Panc1 (cell line): ENCODE measurements at regions not wholly inside any gene's neighbourhood (a gene's known extent, or its start where the extent isn't known, plus 50 kb on each side); places are given as distances from the start of the nearest gene placed in this dataset.

Experiments
- ATAC-seq: fragments of 200-7000 bp; cut with Tn5 transposase; 2 replicates; pipeline ENCODE4 v1.9.1; 2020; ENCODE audit warnings: mild to moderate bottlenecking, moderate library complexity
- BruUV-seq: library from RNA; stranded (reverse); fragments of 400-500 nt; replicated peaks from 2 replicates; lab custom pipeline; 2021; lab: Mats Ljungman, UMichigan
- CTCF ChIA-PET: fragments of 300-600 bp; sonication (Branson Sonifier 250); formaldehyde crosslinking; loops from one replicate; lab custom pipeline; 2022; ENCODE audit warnings: antibody characterized with exemption; lab: Charles Lee
- POLR2A ChIA-PET: fragments of 300-600 bp; sonication (Branson Sonifier 250); formaldehyde crosslinking; loops from one replicate; lab custom pipeline; 2022; ENCODE audit warnings: antibody characterized with exemption; lab: Charles Lee
- DNase-seq: peaks from one replicate; pipeline ENCODE4 v3.0.0-alpha.2; 2010; ENCODE audit warnings: low read depth, low spot score
- H3K27ac ChIP-seq: 2 replicates; pipeline ENCODE4 v1.5.1; 2011; ENCODE audit warnings: mild to moderate bottlenecking, low read length, inconsistent platforms
- H3K27me3 ChIP-seq: fragments of 200-500 bp; sonication (Bioruptor generic); 2 replicates; pipeline ENCODE4 v1.6.0; 2014; ENCODE audit warnings: low read length, inconsistent platforms; ENCODE audit not compliant: control insufficient read depth, insufficient read depth
- H3K36me3 ChIP-seq: fragments of 200-500 bp; sonication (Bioruptor generic); 2 replicates; pipeline ENCODE4 v1.5.1; 2014; ENCODE audit warnings: inconsistent platforms, mild to moderate bottlenecking, low read length, moderate library complexity; ENCODE audit not compliant: control insufficient read depth, insufficient read depth
- H3K4me1 ChIP-seq: 2 replicates; pipeline ENCODE4 v1.5.1; 2011; ENCODE audit warnings: inconsistent platforms, mild to moderate bottlenecking, low read length, moderate library complexity; ENCODE audit not compliant: control insufficient read depth, insufficient read depth
- H3K4me3 ChIP-seq, 2 experiments: 2 replicates each; pipeline ENCODE4 v1.5.1; 2011 to 2012; ENCODE audit warnings: low read depth in 2 of 2, low read length in 2 of 2, mild to moderate bottlenecking in 2 of 2, inconsistent platforms in 1 of 2, moderate library complexity in 1 of 2
- H3K9me3 ChIP-seq: fragments of 200-500 bp; sonication (Bioruptor generic); 2 replicates; pipeline ENCODE4 v1.5.1; 2014; ENCODE audit warnings: low read depth, mild to moderate bottlenecking, inconsistent platforms, low read length, moderate library complexity; ENCODE audit not compliant: control insufficient read depth, insufficient read depth
- POLR2AphosphoS5 ChIP-seq: IDR thresholded peaks from 2 replicates; pipeline ENCODE4 v1.6.1; 2012; ENCODE audit warnings: mild to moderate bottlenecking, low read depth, low read length, moderate library complexity
- SIN3A ChIP-seq: IDR thresholded peaks from 2 replicates; pipeline ENCODE4 v1.6.1; 2012; ENCODE audit warnings: low read depth, mild to moderate bottlenecking, low read length, moderate library complexity, borderline replicate concordance; ENCODE audit not compliant: insufficient read depth
- TCF7L2 ChIP-seq: IDR thresholded peaks from 2 replicates; pipeline ENCODE4 v1.6.1; 2011; ENCODE audit warnings: mild to moderate bottlenecking, low read depth, low read length, inconsistent platforms
- in situ Hi-C: cut with HindIII; loops from 2 replicates; pipeline ENCODE4 v1.10.0; 2016; ENCODE audit warnings: low sequenced_read_pairs, low pct_unique_long_range_greater_than_20kb
- intact Hi-C: fragments of 100-400 bp; cut with micrococcal nuclease; formaldehyde crosslinking; loops from one replicate; pipeline ENCODE4 v1.10.0; 2022; ENCODE audit not compliant: unreplicated experiment
- TF ChIP-seq, protein P1 (sequence below), 2 experiments: IDR thresholded peaks; 2 replicates each; pipeline ENCODE4 v1.6.1; 2011 to 2012; ENCODE audit warnings: low read depth in 2 of 2, control low read depth in 1 of 2, low read length in 1 of 2, mild to moderate bottlenecking in 1 of 2, moderate library complexity in 1 of 2; ENCODE audit not compliant: insufficient read depth in 1 of 2
- TF ChIP-seq, protein P2 (sequence below): fragments of 450-650 bp; IDR thresholded peaks from 2 replicates; pipeline ENCODE4 v1.5.1; 2017; ENCODE audit warnings: mild to moderate bottlenecking

DNA sequence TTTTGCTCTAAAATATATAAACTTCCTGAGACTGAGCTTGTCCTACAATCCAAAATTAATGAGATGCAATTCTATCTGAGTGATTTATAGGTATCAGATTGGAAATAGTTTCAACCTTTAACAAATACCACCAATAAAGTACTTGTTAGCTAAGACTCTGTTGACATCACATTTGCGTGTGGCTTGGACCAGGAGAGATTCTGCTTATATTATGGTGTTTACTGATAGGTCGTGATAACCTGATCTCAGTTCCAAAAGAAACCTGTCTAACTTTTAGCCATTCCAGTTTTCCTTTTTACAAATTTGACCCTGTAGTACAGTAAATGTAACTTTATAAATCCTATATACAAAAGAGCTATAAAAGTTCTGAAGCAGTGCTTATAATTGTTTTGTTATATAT lies 78.4 kb upstream of the ABCA12 start:
- ChIA-PET POLR2A (no interaction called here), CTCF (no interaction called here)
- no TSS peak for BruUV-seq
- Histone ChIP-seq H3K9me3 (no peaks in the 10 kb centered on the region), H3K27ac (no peak overlapping the region), H3K27me3 (no peaks in the 10 kb centered on the region), H3K4me1 (no peaks in the 10 kb centered on the region), H3K36me3 (no peaks in the 10 kb centered on the region), H3K4me3 (no peak overlapping the region)
- in situ Hi-C loops: no loop called here
- no peak for ATAC-seq
- no peak for DNase-seq
- intact Hi-C loops: no loop called here
- TF ChIP-seq TCF7L2: no peak

DNA sequence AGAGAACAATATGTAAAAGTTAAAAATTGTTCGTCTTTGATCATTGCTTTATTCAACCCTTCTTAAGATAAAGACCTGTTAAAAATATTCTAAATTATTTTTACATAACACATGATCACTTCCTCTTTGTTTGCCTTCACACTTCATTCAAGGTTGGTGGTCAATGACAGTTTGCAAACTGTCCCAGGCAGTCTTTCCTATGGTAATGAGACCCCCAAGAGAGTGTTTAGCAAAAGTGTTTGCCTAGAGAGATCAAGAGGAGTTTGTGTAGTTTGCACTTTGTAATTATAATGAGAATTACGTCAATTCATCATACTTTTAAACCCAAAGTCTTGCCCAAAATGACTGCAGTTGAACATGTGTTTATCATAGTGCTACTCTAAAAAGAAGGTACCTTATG lies 77.2 kb upstream of the ABCA12 start:
- ATAC-seq (no peak), DNase-seq (no peak)
- no TSS peak for BruUV-seq
- in situ Hi-C loops: no loop called here
- Histone ChIP-seq H3K4me3 (no peak overlapping the region), H3K9me3 (peaks cover 3% of the 10 kb centered on the region; the same call in 1 of the 2 replicates), H3K27ac (no peak overlapping the region), H3K36me3 (no peaks in the 10 kb centered on the region), H3K27me3 (no peaks in the 10 kb centered on the region), H3K4me1 (no peaks in the 10 kb centered on the region)
- ChIA-PET CTCF (no interaction called here), POLR2A (no interaction called here)
- intact Hi-C loops: no loop called here
- TF ChIP-seq SIN3A (no peak), POLR2AphosphoS5 (no peak)
- TF ChIP-seq, protein P1, sequence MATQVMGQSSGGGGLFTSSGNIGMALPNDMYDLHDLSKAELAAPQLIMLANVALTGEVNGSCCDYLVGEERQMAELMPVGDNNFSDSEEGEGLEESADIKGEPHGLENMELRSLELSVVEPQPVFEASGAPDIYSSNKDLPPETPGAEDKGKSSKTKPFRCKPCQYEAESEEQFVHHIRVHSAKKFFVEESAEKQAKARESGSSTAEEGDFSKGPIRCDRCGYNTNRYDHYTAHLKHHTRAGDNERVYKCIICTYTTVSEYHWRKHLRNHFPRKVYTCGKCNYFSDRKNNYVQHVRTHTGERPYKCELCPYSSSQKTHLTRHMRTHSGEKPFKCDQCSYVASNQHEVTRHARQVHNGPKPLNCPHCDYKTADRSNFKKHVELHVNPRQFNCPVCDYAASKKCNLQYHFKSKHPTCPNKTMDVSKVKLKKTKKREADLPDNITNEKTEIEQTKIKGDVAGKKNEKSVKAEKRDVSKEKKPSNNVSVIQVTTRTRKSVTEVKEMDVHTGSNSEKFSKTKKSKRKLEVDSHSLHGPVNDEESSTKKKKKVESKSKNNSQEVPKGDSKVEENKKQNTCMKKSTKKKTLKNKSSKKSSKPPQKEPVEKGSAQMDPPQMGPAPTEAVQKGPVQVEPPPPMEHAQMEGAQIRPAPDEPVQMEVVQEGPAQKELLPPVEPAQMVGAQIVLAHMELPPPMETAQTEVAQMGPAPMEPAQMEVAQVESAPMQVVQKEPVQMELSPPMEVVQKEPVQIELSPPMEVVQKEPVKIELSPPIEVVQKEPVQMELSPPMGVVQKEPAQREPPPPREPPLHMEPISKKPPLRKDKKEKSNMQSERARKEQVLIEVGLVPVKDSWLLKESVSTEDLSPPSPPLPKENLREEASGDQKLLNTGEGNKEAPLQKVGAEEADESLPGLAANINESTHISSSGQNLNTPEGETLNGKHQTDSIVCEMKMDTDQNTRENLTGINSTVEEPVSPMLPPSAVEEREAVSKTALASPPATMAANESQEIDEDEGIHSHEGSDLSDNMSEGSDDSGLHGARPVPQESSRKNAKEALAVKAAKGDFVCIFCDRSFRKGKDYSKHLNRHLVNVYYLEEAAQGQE (IDR thresholded peaks at IDR 0.05; ENCODE audit: insufficient read depth in 1 of 2, low read depth in 2 of 2, low read length in 1 of 2): no peak

DNA sequence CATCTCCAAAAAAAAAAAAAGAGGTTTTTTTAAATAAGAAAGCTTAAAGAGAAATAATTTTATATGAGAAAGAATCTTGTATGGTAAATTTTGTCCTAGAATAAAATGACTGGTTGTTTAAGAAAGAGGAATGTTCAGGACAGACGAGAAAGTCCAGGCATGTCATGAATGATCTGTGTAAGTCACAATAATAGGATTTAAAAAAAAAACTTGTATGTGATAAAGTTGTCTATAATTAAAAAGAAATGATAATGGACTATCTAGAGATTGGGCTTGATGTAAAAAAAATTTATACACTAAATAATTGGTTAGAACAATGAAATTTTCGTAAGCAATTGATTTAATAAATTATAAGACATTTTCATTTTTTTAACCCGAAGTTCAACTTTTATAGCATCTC lies 71.7 kb upstream of the ABCA12 start:
- Histone ChIP-seq H3K4me1 (no peaks in the 10 kb centered on the region), H3K36me3 (no peaks in the 10 kb centered on the region), H3K27ac (no peak overlapping the region), H3K4me3 (no peak overlapping the region), H3K9me3 (peaks cover 7% of the 10 kb centered on the region; the same call in 1 of the 2 replicates), H3K27me3 (no peaks in the 10 kb centered on the region)
- TF ChIP-seq, protein P2, sequence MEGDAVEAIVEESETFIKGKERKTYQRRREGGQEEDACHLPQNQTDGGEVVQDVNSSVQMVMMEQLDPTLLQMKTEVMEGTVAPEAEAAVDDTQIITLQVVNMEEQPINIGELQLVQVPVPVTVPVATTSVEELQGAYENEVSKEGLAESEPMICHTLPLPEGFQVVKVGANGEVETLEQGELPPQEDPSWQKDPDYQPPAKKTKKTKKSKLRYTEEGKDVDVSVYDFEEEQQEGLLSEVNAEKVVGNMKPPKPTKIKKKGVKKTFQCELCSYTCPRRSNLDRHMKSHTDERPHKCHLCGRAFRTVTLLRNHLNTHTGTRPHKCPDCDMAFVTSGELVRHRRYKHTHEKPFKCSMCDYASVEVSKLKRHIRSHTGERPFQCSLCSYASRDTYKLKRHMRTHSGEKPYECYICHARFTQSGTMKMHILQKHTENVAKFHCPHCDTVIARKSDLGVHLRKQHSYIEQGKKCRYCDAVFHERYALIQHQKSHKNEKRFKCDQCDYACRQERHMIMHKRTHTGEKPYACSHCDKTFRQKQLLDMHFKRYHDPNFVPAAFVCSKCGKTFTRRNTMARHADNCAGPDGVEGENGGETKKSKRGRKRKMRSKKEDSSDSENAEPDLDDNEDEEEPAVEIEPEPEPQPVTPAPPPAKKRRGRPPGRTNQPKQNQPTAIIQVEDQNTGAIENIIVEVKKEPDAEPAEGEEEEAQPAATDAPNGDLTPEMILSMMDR: no peak
- no peak for TF ChIP-seq POLR2AphosphoS5
- TF ChIP-seq, protein P1 (IDR thresholded peaks at IDR 0.05; ENCODE audit: insufficient read depth in 1 of 2, low read depth in 2 of 2, low read length in 1 of 2): no peak
- no peak for TF ChIP-seq SIN3A
- no peak for TF ChIP-seq TCF7L2
- ATAC-seq: no peak
- ChIA-PET CTCF (no interaction called here), POLR2A (no interaction called here)
- intact Hi-C loops: no loop called here
- in situ Hi-C loops: no loop called here
- no TSS peak for BruUV-seq
- DNase-seq: no peak
